ENCODE measurements at regions not wholly inside any gene's neighbourhood (a gene's known extent, or its start where the extent isn't known, plus 50 kb on each side); places are given as distances from the start of the nearest gene placed in this dataset.
"Not testable (repeated sequence)": the region's sequence is repeated elsewhere in the genome, so short reads cannot be mapped to it uniquely, and the experiment has no call there.

DNA sequence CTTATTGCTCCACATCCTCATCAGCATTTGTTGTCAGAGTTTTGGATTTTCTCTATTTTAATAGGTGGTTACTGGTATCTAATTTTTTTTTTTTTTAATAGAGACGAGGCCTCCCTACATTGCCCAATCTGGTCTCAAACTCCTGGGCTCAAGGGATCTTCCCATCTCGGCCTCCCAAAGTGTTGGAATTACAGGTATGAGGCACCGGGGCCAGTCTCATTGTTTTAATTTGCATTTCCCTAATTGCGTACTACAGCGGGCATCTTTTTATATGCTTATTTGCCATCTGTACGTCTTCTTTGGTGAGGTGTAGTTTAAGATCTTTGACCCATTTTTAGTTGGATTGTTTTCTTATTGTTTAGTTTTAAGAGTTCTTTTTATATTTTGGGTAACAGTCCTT, 210.4 kb upstream of the SULF2 start:
- no peak for DNase-seq

DNA sequence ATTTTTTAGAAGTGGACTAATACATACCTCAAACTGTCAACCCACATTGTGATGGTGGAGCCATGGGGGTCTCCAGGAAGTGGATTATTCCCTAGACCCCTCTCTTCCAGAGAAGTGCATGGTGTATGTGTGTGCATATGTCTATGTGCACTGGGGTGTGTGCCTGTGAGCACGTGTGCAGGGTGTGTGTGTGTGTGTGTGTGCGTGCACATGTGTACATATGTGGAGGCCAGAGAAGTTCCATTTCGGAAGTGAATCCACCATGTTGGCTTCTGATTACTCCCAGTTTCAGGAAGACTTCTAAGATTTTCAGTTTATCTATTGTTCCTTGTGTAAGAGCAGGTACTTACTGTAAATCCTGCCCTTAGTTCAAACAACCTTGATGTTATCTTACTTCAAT, 208.5 kb upstream of the SULF2 start:
- no peak for DNase-seq

DNA sequence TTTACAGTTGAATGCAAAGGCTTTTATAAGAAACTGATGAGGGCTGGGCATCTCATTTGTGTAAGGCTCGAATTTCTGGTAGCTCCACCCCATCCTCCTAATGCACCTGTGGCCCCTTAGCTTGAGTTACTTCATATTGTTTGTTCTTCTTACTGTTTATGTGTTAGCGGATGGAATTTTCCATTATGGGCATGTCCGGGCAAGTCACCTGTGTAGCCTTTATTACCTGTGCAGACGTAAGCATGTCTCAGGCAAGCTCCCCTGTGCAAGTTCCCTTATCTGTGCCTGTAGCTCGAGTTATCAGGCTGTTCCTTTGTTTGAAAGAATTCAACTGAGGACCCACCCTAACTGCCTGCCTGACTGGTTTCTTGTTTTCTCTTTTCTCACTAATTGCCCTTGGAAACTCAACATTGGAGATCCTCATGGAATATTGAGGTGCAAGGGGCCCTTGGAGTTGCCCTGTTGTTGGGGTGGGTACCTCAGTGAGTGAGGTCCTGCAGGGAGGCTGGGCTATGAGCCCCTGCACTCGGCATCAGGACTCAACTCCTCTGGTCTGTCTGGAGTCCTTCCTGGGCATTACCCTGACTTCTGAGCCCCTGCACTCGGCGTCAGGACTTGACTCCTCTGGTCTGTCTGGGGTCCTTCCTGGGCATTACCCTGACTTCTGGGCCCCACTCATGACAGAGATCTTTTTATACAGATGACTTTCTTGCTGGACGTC, 207.9 kb upstream of the SULF2 start:
- DNase-seq: no peak

DNA sequence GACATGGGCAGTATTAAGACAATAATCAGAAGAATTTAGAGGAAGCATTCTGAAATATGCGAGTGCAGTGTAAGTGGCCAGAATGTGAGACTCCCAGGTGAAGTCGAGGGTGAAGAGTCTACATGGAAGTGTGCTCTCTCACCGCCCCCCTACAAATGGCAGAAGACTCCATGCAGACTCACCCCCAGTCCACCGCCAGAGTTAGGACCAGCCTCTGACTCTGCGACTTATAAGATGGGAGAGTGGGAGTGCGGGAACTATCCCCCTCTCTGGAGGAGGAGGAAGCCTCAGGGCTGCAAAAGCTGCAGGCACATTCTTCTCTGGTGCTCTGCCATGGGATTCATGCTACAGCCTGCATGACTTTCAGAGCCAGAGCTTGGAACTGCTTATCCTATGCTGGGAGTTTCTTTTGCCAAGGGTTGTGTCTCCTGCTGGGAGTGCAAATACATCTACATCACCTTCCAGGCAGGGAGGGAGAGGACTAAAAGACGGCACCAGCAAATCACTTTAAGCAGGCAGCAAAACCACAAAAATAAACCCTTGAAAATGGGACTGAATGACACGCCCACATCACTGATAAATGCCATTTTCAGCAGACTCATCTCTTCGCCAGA, 206.7 kb upstream of the SULF2 start:
- no peak for DNase-seq

DNA sequence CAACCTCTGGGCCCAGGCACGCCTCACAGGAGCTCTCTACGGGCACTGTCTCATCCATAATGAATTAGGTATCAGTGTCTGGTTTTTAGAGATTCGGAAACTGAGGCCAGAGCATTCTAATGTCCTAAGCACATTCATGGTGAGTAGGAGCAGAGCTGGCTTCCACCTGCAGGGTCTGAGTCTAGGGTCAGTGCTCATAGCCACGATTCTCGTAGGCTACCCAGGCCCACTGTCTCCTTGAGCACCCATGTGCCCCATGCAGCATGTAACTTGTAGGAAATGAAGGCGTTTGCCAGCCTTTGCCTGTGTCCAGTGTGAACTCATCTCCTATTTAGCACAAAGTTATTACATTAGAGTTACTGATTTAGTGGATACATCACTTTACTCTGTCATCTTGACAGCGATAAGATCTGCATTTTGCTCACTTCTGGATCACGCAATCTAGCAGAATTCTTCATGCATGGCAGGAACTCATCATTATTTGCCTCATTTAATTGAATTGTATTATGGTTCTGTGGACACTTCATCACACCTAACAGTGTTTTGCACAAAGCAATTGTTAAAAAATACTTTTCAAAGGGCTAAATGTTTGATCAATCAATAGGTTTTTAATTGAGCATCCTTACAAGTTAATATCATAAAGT, 205.3 kb upstream of the SULF2 start:
- no peak for DNase-seq

DNA sequence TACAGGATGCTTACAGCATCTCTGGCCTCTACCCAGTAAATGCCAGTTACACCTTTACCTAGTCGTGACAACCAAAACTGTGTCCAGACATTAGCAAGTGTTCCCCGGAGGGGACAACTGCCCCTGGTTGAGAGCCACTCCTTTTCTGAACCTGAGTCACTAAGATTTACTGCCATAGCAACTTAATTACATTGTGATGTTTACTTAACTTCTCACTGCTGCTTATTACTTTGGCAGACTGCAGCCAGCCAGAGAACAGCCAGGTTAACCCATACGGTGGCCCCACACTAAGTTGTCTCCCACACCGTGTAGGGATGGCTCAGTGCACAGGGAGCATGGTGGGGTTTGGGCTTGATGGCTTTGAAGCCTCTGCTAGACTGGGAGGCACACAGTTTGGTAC, 204.7 kb upstream of the SULF2 start:
- no peak for DNase-seq

DNA sequence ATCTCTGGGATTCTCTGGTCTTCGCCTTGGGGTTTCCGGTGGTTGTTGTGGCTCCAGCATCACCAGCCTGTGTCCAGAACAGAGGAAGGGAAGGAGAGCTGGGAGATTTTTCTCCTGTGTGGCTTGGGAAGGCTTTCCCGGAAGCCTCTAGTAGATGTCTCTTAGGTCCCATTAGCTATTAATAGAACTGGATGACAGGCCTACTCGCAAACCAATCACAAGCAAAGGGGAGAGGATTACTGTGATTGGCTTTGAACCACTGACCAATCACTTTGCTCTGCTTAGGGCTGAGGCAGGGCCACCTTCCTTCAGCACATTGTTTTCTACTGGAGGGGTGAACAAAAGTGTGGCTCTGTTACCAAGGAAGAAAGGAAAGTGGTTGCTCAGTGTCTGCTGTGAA, 203.4 kb upstream of the SULF2 start:
- no peak for DNase-seq

DNA sequence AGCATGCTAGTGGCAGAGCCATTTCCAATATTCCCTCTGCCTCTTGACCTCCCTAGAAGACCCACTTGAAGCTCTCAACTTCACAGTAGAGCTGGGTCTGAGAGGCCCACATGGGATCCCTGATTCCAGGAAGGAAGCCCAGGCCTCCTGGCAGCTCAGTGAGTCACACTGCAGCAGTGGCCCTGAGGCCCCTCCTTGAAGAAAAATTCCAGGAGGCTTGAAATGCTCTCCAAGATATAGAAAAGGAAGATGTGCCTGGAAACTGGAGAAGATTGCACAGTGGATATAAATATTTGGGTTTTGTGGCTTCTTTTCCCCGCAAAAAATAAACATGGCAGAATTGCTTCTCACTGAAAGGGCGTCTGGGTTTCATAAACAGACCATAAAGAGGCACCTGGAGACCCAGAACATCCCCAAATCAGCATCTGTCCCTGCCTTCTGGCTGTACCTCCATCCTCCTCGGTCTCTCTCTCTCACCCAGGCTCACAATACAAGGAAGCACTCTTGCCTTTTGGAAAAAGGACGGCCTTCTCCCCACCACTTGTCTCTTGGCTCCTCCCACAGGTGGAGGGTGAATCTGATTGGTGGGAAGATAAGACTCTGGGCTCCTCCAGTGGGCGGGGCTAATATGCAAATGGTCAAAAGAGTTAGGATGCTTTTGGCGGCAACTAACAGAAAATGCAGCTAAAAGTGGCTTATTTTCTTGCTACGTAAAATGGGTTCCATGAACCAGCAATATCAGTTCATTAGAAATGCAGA, 200.0 kb upstream of the SULF2 start:
- no peak for DNase-seq

DNA sequence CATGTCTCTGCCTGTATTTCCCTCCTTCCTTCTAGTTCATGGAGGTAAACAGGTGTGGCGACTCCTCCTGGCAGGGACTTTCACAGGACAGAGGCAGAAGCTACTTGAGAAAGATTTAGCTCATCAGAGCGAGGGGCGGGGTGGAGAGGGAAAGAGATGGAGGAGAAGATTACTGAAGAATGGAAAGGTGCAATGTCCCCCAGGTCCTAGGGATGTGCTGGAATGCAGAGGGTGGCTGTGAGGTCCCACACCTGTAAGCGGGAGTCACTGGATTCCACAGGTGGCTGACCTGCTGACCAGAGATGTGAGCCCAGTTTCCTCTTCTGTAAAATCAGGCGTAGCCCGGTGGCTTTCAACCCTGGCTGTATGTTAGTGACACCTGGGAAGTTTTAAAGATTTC, 199.2 kb upstream of the SULF2 start:
- DNase-seq: no peak

DNA sequence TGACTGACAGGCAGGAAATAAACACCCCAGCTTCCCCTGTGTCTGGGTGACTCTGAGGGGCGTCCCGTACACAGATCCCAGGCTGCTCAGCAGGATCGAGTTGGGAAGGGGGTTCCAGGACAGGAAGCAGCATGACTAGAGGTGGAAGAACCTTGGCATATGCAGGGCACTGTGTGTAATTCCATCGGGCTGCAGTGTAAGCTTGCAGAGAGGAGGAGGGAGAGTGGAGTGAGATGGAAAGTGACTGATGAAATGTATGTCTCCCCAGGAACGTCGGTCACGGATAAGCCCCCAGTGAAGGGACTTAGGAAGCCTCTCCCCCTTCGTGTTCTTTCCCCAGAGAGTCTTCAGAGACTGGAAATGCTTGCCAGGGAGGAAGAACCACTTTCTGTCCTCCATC, 198.4 kb upstream of the SULF2 start:
- not testable (repeated sequence) for DNase-seq

DNA sequence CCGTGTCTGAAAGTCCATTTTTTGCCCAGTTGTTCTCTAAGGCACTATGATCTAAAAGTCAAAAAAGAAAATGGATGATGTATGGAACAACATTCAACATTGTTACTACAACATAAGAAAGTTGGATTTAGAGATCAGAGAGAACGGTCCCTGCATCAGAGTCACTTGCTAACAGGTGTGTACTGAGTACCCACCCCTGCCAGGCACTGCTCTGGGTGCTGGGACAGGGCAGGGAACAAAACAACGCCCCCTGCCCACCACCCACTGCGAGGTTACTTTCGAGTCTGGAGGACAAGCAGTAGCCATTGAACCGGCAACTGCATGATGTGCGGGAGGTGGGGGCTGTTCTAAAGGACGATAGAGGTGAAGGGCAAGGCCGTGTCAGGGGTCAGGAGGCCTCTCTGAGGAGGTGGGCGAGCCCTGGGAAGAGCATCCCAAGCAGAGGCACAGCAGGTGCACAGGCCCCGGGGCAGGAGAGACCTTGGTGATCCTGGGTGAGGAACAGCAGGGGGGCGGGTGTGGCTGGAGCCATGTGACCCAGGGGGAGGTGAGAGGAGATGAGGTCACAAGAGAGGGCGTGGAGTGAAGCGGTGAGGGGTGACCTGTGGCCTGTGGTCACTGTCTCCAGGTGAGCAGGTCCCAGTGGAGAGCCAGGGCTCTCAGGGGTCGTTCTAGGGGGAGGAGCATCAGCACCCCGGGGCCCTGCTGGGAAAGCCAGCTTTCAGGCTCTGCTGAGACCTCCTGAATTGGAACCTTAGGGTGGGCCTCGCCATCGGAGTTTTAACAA, 197.5 kb upstream of the SULF2 start:
- DNase-seq: no peak

DNA sequence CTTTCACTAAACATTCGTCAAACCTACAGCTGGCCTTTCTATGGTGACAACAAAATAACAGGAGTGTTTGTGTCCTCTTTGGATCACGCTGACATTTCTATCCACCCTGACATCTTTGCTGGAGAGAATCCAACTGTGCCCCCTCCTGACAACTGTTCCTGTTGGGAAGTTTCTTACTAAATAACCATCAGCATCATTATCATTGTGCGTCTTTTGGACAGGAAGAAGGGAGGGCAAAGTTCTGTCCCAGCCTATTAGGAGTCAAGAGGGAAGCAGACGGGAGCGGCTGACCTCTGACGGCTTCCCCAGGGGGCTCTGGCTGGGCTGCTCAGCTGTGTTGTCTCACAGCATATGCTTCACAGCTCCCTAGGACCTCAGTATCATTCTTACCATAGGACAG, 195.9 kb upstream of the SULF2 start:
- DNase-seq: no peak

DNA sequence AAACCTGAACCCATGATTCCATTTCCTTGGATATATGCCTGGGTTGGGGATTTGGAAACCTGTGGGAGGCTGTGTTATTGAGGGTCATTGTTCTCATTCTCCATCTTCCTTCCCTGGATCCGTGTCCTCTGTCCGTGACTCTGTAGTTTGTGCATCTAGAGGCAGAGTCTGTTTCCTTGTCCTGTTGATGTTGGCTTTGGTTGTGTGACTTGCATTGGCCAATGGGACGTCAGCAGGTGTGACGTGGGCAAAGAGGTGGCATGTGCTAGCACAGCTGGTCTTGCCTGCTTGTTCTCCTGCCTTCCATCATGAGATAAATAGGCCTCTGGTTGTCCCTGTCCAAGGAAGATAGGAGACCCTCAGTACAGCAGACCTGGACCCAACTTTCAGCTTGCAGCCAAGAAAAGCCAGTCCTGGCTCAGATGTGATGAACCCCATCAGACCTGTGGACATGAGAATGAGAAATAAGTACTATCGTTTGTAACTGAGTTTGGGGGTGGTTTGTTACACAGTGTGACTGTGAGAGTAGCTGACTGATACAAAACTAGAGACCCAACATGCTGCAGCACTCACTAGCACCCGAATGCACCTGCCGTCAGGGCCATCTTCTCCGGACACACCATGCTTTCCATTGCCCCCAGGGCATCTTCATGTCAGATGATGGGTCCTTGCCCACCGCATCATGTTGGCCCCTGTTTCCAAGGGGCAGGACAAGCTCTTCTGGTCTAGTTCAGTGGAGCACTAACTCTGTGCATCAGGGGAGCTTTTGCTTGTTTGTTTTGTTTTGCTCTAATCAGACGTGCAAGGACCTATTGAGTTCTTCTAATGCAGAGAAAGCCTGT, 195.3 kb upstream of the SULF2 start:
- DNase-seq: no peak

DNA sequence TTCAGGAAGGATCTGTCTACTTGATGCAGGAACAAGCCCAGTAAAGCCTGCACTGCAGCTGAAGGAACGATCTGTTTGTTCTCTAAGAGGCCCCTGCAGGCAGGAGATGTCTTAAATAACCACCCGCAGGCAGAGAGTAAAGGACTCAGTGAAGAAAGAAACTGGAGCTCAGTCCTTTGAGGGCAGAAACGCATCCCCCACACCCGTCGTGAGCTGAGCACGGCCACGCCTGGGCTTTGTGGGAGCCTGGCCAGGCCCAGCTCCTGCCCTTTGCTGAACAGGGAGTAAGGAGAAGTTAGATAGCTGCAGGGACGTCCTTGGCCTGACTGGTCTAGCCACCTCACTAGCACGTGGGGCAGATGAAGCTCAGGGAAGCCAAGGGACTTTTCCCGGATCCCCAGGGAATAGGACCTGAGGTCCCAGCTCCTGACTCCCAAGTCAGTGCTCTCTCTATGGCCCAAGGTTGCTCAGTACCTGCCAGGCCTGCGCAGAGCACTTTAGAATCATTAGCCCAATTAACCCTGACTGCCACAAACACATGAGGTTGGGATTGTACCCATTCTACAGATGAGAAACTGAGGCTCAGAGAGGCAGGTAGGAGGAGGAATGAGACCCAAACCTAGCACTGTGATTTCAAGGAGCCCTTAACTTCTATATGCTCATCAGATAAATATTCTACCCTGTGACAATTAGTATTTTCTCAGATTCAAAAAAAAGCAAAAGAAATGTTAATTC, 194.2 kb upstream of the SULF2 start:
- DNase-seq: not testable (repeated sequence)

DNA sequence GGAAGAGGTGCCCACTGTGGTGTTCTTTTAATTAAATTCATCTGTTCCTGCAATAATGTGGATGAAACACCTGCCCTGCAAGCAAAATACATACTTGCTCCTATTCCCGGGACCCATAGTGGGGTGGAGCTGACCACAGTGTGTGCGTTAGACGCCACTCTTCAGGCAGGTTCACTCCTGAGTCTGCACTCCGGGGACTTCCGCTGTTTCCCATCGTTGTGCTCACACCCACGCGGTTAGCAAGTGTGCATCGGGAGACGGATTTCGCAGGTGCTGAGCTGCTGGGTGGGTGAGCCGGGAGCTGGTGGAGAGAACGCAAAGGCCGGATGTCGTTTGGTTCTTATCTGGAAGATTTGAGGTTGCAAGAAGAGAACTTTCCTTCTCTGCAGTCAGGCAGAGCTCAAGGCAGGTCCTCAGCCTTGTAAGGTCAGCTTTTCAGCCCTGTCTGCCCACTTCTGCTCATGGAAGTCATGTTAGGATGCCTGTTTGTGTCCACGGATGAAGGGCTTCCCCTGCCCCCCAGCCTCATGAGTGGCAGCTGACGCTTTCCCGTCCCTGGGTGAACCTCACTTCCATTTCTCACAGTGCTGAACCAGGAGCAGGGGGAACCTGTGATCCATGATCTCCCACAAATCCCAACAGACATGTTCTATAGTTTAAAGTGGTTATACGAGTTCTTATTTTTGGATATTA, 193.3 kb upstream of the SULF2 start:
- not testable (repeated sequence) for DNase-seq

DNA sequence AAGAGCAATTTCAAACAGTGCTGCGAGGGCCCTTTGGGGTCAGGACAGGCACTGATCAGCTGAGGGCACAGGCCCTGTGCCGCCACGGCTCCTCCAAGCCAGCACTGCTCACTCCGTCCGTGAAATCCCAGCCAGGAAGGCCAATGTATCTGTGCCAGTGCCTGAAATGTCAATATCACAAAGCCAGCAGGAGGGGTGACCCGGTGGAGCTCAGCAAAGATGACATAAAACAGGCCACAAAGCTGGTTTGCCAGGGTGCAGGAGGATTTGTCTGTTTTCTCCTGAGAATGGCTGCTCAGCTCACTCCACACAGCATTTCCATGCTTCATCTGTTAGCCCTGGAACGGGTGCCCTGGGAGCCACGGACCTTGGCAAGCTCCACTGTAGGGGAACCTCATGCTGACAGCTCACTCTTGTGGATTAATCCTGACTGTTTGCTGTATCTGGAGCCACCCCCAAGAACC, 192.5 kb upstream of the SULF2 start:
- not testable (repeated sequence) for DNase-seq

DNA sequence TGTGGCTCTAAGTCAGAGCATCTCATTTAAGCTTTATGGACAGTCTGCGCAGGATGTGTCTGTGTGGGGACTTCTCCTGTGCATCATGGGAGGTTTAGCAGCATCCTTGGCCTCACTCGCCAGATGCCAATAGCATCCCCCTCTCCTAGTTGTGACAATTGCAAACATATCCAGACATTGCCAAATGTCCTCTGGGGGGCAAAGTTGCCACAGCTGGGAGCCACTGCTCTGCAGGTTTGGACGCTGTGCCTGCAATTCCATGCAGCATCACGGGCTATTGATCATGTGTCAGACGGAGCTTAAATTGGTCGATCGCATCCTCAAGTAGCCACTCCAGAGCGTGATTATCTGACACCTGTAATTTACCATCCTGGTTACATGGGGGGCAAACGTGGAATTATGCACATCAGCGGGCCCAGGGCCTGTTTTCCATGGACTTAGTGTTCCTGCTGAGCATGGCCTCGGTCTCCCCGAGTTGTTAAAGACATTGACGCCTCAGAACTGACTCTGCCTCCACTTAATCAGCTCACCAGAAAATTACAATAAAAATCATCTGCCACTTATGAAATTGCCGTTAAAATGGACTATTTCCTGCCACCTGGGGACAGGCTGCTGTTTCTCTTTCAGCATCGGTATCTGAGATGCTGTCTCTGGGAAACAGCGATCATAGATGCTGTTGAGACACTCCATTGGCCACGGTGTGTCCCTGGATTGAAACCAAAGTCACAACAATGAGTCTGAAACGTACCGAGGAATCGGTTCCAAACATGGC, 191.9 kb upstream of the SULF2 start:
- DNase-seq: not testable (repeated sequence)

DNA sequence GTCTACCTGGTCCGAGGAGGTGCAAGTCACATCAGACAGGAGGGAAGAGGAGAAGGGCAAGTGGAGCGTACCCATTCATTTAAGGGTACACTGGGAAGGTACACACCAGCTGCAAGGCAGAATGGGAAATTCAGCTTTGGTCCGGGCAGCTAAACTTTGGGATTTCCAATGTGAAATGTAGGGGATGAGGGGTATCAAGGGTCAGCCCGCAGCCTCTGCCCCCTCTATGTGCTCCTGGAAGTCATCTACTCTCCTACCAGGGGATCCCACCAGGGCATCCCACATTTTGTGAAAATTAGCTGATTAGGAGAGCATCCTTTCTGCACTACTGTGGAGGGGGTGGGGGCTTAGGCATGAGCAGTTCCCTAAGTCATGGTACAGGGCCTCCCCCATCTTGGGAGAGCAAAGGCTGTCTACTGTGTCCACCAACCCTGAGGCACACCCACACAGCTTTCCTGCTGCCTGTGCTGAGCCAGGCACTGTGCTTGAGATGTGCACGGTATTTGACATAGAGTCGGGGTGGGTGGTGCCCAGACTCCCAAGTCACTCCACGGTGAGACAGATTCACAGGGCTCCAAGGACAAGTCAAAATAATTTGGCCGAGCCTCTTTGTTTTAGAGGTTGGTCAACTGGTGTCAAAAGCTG, 189.1 kb upstream of the SULF2 start:
- no peak for DNase-seq
